ENCODE measurements at regions not wholly inside any gene's neighbourhood (a gene's known extent, or its start where the extent isn't known, plus 50 kb on each side); places are given as distances from the start of the nearest gene placed in this dataset.

DNA sequence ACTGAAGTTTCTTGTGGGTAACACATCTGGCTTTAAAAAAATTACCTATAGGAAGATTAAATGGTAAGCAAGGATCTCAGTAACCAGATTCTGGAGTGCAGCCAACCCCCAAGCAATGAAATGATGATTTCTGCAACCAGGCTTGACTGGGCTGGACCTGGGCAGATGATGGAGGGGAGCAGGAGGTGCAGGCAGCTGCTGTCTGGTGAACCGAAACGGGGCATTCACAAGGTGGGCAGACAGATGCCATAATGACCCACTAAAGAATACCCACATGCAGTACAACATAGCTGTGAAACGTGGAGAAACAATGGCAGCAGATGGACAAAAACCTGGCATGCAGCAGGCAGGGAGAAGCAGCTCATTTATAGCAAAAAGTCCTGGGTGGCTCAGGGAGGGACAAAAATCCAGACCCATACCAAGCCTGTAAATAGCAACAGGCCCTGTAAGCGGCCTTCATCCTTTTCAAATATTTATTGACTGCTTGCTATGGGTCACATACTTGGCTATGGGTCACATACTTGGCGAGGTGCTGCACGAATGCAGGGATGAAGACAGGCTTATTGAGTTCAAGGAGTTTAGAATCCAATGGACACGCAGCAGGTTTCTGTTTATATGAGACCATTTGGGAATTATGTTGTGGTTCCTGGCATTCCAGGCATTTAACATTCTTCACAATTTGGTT, 244.7 kb downstream of the HRH4 start:
- ChIA-PET CTCF (interaction anchor here (1.4 kb wide), 1 partner anchor 22 kb away, joined by 4 read pairs; no protein-coding TSS in a partner anchor), POLR2A (no interaction called here)
- no peak overlapping the region for H3K4me3 Mint-ChIP-seq
- no peak for DNase-seq (ENCODE audit: low spot score)
- H3K4me1 Mint-ChIP-seq = peaks cover 7% of the 10 kb centered on the region
- peaks cover 26% of the 10 kb centered on the region for H3K9me3 Mint-ChIP-seq
- no peaks in the 10 kb centered on the region for H3K27me3 Mint-ChIP-seq (ENCODE audit: low read depth)
- TF ChIP-seq FOXP1 (CRISPR knock-in tag; IDR thresholded peaks at IDR 0.05; ENCODE audit: borderline replicate concordance) (no peak), ZNF317 (CRISPR knock-in tag; IDR thresholded peaks at IDR 0.05; ENCODE audit: borderline replicate concordance, low read depth) (no peak), TEAD4 (CRISPR knock-in tag; IDR thresholded peaks at IDR 0.05) (no peak), TCF7 (CRISPR knock-in tag; IDR thresholded peaks at IDR 0.05; ENCODE audit: low read depth) (no peak), GRHL2 (CRISPR knock-in tag; IDR thresholded peaks at IDR 0.05; ENCODE audit: insufficient replicate concordance, severe bottlenecking) (no peak)
- TF ChIP-seq, protein P1, sequence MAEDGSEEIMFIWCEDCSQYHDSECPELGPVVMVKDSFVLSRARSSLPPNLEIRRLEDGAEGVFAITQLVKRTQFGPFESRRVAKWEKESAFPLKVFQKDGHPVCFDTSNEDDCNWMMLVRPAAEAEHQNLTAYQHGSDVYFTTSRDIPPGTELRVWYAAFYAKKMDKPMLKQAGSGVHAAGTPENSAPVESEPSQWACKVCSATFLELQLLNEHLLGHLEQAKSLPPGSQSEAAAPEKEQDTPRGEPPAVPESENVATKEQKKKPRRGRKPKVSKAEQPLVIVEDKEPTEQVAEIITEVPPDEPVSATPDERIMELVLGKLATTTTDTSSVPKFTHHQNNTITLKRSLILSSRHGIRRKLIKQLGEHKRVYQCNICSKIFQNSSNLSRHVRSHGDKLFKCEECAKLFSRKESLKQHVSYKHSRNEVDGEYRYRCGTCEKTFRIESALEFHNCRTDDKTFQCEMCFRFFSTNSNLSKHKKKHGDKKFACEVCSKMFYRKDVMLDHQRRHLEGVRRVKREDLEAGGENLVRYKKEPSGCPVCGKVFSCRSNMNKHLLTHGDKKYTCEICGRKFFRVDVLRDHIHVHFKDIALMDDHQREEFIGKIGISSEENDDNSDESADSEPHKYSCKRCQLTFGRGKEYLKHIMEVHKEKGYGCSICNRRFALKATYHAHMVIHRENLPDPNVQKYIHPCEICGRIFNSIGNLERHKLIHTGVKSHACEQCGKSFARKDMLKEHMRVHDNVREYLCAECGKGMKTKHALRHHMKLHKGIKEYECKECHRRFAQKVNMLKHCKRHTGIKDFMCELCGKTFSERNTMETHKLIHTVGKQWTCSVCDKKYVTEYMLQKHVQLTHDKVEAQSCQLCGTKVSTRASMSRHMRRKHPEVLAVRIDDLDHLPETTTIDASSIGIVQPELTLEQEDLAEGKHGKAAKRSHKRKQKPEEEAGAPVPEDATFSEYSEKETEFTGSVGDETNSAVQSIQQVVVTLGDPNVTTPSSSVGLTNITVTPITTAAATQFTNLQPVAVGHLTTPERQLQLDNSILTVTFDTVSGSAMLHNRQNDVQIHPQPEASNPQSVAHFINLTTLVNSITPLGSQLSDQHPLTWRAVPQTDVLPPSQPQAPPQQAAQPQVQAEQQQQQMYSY (CRISPR knock-in tag; IDR thresholded peaks at IDR 0.05) = no peak
- TF ChIP-seq, protein P2, sequence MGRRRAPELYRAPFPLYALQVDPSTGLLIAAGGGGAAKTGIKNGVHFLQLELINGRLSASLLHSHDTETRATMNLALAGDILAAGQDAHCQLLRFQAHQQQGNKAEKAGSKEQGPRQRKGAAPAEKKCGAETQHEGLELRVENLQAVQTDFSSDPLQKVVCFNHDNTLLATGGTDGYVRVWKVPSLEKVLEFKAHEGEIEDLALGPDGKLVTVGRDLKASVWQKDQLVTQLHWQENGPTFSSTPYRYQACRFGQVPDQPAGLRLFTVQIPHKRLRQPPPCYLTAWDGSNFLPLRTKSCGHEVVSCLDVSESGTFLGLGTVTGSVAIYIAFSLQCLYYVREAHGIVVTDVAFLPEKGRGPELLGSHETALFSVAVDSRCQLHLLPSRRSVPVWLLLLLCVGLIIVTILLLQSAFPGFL (CRISPR knock-in tag; IDR thresholded peaks at IDR 0.05; ENCODE audit: borderline replicate concordance) = no peak
- TF ChIP-seq, protein P3, sequence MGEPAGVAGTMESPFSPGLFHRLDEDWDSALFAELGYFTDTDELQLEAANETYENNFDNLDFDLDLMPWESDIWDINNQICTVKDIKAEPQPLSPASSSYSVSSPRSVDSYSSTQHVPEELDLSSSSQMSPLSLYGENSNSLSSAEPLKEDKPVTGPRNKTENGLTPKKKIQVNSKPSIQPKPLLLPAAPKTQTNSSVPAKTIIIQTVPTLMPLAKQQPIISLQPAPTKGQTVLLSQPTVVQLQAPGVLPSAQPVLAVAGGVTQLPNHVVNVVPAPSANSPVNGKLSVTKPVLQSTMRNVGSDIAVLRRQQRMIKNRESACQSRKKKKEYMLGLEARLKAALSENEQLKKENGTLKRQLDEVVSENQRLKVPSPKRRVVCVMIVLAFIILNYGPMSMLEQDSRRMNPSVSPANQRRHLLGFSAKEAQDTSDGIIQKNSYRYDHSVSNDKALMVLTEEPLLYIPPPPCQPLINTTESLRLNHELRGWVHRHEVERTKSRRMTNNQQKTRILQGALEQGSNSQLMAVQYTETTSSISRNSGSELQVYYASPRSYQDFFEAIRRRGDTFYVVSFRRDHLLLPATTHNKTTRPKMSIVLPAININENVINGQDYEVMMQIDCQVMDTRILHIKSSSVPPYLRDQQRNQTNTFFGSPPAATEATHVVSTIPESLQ (CRISPR knock-in tag; IDR thresholded peaks at IDR 0.05) = no peak
- TF ChIP-seq, protein P4, sequence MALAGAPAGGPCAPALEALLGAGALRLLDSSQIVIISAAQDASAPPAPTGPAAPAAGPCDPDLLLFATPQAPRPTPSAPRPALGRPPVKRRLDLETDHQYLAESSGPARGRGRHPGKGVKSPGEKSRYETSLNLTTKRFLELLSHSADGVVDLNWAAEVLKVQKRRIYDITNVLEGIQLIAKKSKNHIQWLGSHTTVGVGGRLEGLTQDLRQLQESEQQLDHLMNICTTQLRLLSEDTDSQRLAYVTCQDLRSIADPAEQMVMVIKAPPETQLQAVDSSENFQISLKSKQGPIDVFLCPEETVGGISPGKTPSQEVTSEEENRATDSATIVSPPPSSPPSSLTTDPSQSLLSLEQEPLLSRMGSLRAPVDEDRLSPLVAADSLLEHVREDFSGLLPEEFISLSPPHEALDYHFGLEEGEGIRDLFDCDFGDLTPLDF (CRISPR knock-in tag; IDR thresholded peaks at IDR 0.05) = no peak
- H3K27ac Mint-ChIP-seq = no peak overlapping the region
- H3K36me3 Mint-ChIP-seq = peaks cover 15% of the 10 kb centered on the region
- no peak for ATAC-seq

DNA sequence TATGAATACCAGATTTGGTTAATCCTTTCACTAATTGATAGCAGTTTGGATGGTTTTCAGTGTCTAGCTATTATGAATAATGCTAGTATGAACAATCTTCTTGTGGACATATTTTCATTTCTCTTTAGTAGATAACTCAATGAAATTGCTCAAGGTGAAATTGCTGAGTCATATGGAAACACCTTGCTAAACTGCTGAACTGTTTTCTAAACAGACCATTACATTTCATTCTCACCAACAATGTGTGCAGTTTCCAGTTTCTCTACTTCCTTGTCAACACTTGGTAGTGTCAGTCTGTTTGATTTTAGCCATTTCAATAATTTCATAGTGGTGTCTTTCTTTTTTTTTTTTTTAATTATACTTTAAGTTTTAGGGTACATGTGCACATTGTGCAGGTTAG, 250.0 kb downstream of the HRH4 start:
- Mint-ChIP-seq H3K27me3 (ENCODE audit: low read depth) (no peaks in the 10 kb centered on the region), H3K4me3 (no peak overlapping the region), H3K36me3 (no peaks in the 10 kb centered on the region), H3K27ac (no peak overlapping the region), H3K9me3 (peaks cover 4% of the 10 kb centered on the region; the same call in 1 of the 2 replicates), H3K4me1 (no peaks in the 10 kb centered on the region)
- ATAC-seq (no peak), DNase-seq (ENCODE audit: low spot score) (no peak)
- ChIA-PET CTCF (no interaction called here), POLR2A (no interaction called here)
- TF ChIP-seq, protein P5, sequence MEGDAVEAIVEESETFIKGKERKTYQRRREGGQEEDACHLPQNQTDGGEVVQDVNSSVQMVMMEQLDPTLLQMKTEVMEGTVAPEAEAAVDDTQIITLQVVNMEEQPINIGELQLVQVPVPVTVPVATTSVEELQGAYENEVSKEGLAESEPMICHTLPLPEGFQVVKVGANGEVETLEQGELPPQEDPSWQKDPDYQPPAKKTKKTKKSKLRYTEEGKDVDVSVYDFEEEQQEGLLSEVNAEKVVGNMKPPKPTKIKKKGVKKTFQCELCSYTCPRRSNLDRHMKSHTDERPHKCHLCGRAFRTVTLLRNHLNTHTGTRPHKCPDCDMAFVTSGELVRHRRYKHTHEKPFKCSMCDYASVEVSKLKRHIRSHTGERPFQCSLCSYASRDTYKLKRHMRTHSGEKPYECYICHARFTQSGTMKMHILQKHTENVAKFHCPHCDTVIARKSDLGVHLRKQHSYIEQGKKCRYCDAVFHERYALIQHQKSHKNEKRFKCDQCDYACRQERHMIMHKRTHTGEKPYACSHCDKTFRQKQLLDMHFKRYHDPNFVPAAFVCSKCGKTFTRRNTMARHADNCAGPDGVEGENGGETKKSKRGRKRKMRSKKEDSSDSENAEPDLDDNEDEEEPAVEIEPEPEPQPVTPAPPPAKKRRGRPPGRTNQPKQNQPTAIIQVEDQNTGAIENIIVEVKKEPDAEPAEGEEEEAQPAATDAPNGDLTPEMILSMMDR (IDR thresholded peaks at IDR 0.05) = no peak

DNA sequence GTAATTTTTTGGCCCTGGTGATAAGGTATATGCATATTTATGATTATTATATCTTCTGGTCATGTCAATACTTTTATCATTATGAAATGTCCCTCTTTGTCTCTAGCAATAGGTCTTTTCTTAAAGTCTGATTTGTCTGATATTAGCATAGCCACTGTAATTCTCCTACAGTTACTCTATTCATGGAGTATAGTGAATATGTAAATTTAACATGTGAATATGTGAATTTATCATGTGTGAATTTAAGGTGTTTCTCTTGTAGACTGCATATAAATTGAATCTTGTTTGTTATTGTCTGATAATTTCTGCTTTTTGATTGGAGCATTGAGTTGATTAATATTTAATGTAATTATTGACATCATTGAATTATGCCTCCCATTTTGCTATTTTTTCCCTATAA, 259.4 kb downstream of the HRH4 start:
- DNase-seq (ENCODE audit: low spot score) = no peak
- H3K36me3 Mint-ChIP-seq = peaks cover 6% of the 10 kb centered on the region
- CTCF ChIA-PET = no interaction called here
- 0 out of 2 replicates have a peak, but pooled peaks cover 5% of the 10 kb centered on the region for H3K4me1 Mint-ChIP-seq
- TF ChIP-seq TEAD1 (CRISPR knock-in tag; IDR thresholded peaks at IDR 0.05) = no peak
- TF ChIP-seq ZNF423 (CRISPR knock-in tag; IDR thresholded peaks at IDR 0.05) = no peak
- TF ChIP-seq, protein P2 (CRISPR knock-in tag; IDR thresholded peaks at IDR 0.05; ENCODE audit: borderline replicate concordance) = no peak
- TF ChIP-seq, protein P6, sequence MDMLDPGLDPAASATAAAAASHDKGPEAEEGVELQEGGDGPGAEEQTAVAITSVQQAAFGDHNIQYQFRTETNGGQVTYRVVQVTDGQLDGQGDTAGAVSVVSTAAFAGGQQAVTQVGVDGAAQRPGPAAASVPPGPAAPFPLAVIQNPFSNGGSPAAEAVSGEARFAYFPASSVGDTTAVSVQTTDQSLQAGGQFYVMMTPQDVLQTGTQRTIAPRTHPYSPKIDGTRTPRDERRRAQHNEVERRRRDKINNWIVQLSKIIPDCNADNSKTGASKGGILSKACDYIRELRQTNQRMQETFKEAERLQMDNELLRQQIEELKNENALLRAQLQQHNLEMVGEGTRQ (CRISPR knock-in tag; IDR thresholded peaks at IDR 0.05) = no peak
- TF ChIP-seq, protein P7, sequence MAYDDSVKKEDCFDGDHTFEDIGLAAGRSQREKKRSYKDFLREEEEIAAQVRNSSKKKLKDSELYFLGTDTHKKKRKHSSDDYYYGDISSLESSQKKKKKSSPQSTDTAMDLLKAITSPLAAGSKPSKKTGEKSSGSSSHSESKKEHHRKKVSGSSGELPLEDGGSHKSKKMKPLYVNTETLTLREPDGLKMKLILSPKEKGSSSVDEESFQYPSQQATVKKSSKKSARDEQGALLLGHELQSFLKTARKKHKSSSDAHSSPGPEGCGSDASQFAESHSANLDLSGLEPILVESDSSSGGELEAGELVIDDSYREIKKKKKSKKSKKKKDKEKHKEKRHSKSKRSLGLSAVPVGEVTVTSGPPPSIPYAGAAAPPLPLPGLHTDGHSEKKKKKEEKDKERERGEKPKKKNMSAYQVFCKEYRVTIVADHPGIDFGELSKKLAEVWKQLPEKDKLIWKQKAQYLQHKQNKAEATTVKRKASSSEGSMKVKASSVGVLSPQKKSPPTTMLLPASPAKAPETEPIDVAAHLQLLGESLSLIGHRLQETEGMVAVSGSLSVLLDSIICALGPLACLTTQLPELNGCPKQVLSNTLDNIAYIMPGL (CRISPR knock-in tag; IDR thresholded peaks at IDR 0.05) = no peak
- TF ChIP-seq NR1H2 (CRISPR knock-in tag; IDR thresholded peaks at IDR 0.05) = no peak
- no peak for TF ChIP-seq ZNF138 (CRISPR knock-in tag; conservative IDR thresholded peaks at IDR 0.05)
- no peak overlapping the region for H3K4me3 Mint-ChIP-seq
- POLR2A ChIA-PET = no interaction called here
- H3K9me3 Mint-ChIP-seq = peaks cover 14% of the 10 kb centered on the region
- ATAC-seq = no peak
- no peak overlapping the region for H3K27ac Mint-ChIP-seq
- H3K27me3 Mint-ChIP-seq (ENCODE audit: low read depth) = no peaks in the 10 kb centered on the region

Data from WTC11 (cell line).